GM13976 (cell line): ENCODE measurements at regions not wholly inside any gene's neighbourhood (a gene's known extent, or its start where the extent isn't known, plus 50 kb on each side); places are given as distances from the start of the nearest gene placed in this dataset.

Experiments used
- DNase-seq: peaks from one replicate; pipeline ENCODE4 v3.0.0; 2012; ENCODE audit warnings: low spot score
- in situ Hi-C: fragments of 300-500 bp; cut with MboI; formaldehyde crosslinking; loops from one replicate; pipeline ENCODE4 v1.12.0; 2022; ENCODE audit warnings: low sequenced_read_pairs, mixed read lengths, inconsistent platforms; ENCODE audit not compliant: unreplicated experiment
- TF ChIP-seq, protein P1 (sequence below): IDR thresholded peaks from 2 replicates; pipeline ENCODE4 v1.5.1; 2012; ENCODE audit warnings: borderline replicate concordance, mild to moderate bottlenecking; ENCODE audit not compliant: insufficient read depth; ENCODE audit errors: extremely low read depth, missing control alignments, control extremely low read depth

DNA sequence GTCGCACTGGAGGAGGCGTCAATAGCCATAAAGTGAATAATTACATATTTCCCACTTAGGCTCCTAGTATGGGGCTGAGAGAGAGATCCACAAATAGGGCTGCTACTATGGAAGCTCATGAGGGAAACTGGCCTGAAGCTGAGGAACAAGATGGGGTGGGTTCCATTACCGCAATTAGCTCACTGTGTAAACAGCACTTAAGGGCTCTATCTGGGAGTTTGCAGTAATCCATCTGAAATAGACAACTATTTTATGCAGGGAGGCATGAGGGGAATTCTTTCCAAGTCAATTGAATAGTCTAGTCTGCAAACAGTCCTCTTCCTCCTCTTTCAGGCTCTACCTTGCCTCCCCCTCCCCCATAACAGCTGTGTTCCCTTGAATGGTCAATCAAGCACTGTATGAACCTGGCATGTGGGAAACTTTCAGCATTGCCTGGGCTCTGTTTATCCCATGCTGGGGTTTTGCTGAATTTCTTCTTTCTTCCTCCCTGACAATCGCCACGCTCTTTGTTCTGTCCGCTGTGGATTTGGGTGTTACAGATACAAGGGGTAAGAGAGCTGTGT is 56.1 kb upstream of the MAF start:
- DNase-seq, result no peak
- in situ Hi-C loops, result no loop called here

DNA sequence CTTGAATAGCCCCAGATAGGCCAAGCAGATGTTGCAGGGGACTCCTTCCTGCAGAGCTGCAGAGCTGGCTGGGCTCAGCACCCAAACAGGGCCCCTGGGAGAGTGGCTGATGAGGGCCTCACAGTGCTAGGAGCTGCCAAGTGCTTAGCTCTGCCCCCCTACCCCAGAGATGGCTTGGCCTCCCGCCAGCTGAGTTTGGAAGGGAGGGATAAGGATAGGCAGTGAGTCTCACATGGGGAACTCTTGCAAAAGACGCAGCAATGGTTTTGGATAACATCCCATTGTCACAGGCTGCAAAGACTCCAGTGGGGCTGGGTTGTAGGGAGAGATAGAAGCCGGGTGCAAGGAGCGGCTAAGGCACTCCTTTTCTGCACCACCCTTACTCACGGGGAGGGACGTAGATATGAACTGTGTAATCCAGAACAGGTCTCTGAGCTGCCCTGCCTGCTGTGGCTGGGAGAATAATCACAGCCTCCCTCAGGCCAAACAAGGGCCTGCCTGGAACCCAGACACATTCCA is 52.9 kb upstream of the MAF start:
- TF ChIP-seq, protein P1, sequence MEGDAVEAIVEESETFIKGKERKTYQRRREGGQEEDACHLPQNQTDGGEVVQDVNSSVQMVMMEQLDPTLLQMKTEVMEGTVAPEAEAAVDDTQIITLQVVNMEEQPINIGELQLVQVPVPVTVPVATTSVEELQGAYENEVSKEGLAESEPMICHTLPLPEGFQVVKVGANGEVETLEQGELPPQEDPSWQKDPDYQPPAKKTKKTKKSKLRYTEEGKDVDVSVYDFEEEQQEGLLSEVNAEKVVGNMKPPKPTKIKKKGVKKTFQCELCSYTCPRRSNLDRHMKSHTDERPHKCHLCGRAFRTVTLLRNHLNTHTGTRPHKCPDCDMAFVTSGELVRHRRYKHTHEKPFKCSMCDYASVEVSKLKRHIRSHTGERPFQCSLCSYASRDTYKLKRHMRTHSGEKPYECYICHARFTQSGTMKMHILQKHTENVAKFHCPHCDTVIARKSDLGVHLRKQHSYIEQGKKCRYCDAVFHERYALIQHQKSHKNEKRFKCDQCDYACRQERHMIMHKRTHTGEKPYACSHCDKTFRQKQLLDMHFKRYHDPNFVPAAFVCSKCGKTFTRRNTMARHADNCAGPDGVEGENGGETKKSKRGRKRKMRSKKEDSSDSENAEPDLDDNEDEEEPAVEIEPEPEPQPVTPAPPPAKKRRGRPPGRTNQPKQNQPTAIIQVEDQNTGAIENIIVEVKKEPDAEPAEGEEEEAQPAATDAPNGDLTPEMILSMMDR, result no peak
- DNase-seq, result no peak
- in situ Hi-C loops, result no loop called here

More for the DNA sequence above, 56.1 kb upstream of the MAF start:
- TF ChIP-seq, protein P1, result no peak

DNA sequence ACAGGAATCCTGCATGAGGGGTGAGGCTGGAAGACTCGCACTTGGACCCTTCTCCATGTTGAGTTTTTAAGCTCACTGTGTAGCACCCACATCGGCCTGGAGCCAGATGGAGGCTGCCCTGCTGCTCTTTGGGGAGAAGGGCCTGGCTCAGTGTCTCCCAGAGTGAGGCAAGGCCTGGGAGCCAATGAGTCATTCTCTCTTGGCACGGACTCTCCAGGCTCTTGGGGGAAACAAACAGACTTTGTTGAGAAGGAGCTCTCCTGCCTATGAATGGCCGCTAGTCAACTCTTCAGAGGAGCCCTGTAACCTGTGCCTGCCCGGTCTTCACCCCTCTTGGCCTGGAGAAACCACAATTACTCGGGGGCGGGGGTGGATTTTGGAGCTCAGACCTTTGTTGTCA is 50.8 kb upstream of the MAF start:
- in situ Hi-C loops, result no loop called here
- TF ChIP-seq, protein P1, result no peak
- no peak for DNase-seq
